Astrocyte (in vitro differentiated cells and primary cell): ENCODE measurements at regions not wholly inside any gene's neighbourhood (a gene's known extent, or its start where the extent isn't known, plus 50 kb on each side); places are given as distances from the start of the nearest gene placed in this dataset.

Source experiments
- DNase-seq: peaks from one replicate; pipeline ENCODE4 v3.0.0-alpha.2; 2010; ENCODE audit warnings: low read depth
- FAIRE-seq: peaks from 2 replicates; lab custom pipeline; 2011; peaks lifted over from hg19 to GRCh38; lab: Jason Lieb, UNC
- H2AFZ ChIP-seq: 2 replicates; pipeline ENCODE4 v1.6.0; 2012; ENCODE audit warnings: low read depth, low read length, inconsistent platforms
- H3K27ac ChIP-seq: 2 replicates; pipeline ENCODE4 v1.5.1; 2011; ENCODE audit warnings: low read depth, low read length, inconsistent platforms
- H3K27me3 ChIP-seq: 2 replicates; pipeline ENCODE4 v1.6.0; 2011; ENCODE audit warnings: low read length, inconsistent platforms; ENCODE audit not compliant: insufficient read depth
- H3K36me3 ChIP-seq: 2 replicates; pipeline ENCODE4 v1.5.1; 2011; ENCODE audit warnings: low read length, inconsistent platforms; ENCODE audit not compliant: insufficient read depth
- H3K4me1 ChIP-seq: 2 replicates; pipeline ENCODE4 v1.5.1; 2011; ENCODE audit warnings: low read length, inconsistent platforms; ENCODE audit not compliant: insufficient read depth
- H3K4me2 ChIP-seq: 2 replicates; pipeline ENCODE4 v1.6.0; 2012; ENCODE audit warnings: low read length, inconsistent platforms
- H3K4me3 ChIP-seq: 2 replicates; pipeline ENCODE4 v1.5.1; 2011; ENCODE audit warnings: low read depth, mild to moderate bottlenecking, low read length, inconsistent platforms; ENCODE audit not compliant: insufficient read depth
- H3K79me2 ChIP-seq: 2 replicates; pipeline ENCODE4 v1.6.0; 2012; ENCODE audit warnings: mild to moderate bottlenecking, low read length, inconsistent platforms; ENCODE audit not compliant: insufficient read depth
- H3K9ac ChIP-seq: 2 replicates; pipeline ENCODE4 v1.6.0; 2012; ENCODE audit warnings: mild to moderate bottlenecking, low read length, inconsistent platforms
- H3K9me3 ChIP-seq: 2 replicates; pipeline ENCODE4 v1.5.1; 2012; ENCODE audit warnings: low read depth, mild to moderate bottlenecking, low read length, inconsistent platforms; ENCODE audit not compliant: insufficient read depth
- H4K20me1 ChIP-seq: 2 replicates; pipeline ENCODE4 v1.6.0; 2012; ENCODE audit warnings: low read length, inconsistent platforms; ENCODE audit not compliant: insufficient read depth
- H3K27ac Mint-ChIP-seq: one replicate; pipeline ENCODE4 v1.8.0; 2021; ENCODE audit warnings: mild to moderate bottlenecking, mixed read lengths; ENCODE audit not compliant: unreplicated experiment
- H3K27me3 Mint-ChIP-seq: one replicate; pipeline ENCODE4 v1.8.0; 2021; ENCODE audit warnings: low read depth, mixed read lengths; ENCODE audit not compliant: unreplicated experiment
- H3K36me3 Mint-ChIP-seq: one replicate; pipeline ENCODE4 v1.8.0; 2021; ENCODE audit warnings: low read depth, mixed read lengths; ENCODE audit not compliant: unreplicated experiment
- H3K4me1 Mint-ChIP-seq: one replicate; pipeline ENCODE4 v1.8.0; 2021; ENCODE audit warnings: low read depth, mixed read lengths; ENCODE audit not compliant: unreplicated experiment
- H3K4me3 Mint-ChIP-seq: one replicate; pipeline ENCODE4 v1.8.0; 2021; ENCODE audit warnings: mild to moderate bottlenecking, moderate library complexity, mixed read lengths; ENCODE audit not compliant: unreplicated experiment
- H3K9me3 Mint-ChIP-seq: one replicate; pipeline ENCODE4 v1.8.0; 2021; ENCODE audit warnings: mild to moderate bottlenecking, mixed read lengths; ENCODE audit not compliant: unreplicated experiment
- CTCF ChIP-seq: IDR thresholded peaks from 2 replicates; pipeline ENCODE4 v1.5.1; 2011; ENCODE audit warnings: low read depth, mild to moderate bottlenecking, inconsistent platforms, low read length, moderate library complexity; ENCODE audit not compliant: insufficient read depth
- EZH2 ChIP-seq: IDR thresholded peaks from 2 replicates; pipeline ENCODE4 v1.6.1; 2012; ENCODE audit warnings: mild to moderate bottlenecking, low read length, inconsistent platforms; ENCODE audit not compliant: insufficient read depth

GRCh38 chr22:34198976-34199375 lies 278.7 kb upstream of the LARGE1 start:
- H3K27me3 Mint-ChIP-seq = no peaks in the 10 kb centered on the region
- Histone ChIP-seq H3K79me2 (no peaks in the 10 kb centered on the region), H3K36me3 (no peaks in the 10 kb centered on the region), H3K4me1 (no peaks in the 10 kb centered on the region), H3K27ac (no peak overlapping the region), H3K4me3 (no peak overlapping the region), H3K9me3 (no peaks in the 10 kb centered on the region), H4K20me1 (no peaks in the 10 kb centered on the region), H3K4me2 (no peak overlapping the region), H3K9ac (no peak overlapping the region), H2AFZ (no peak overlapping the region), H3K27me3 (no peaks in the 10 kb centered on the region)
- H3K9me3 Mint-ChIP-seq = peaks cover 2% of the 10 kb centered on the region
- TF ChIP-seq CTCF (no peak), EZH2 (no peak)
- no peaks in the 10 kb centered on the region for H3K36me3 Mint-ChIP-seq
- no peak overlapping the region for H3K27ac Mint-ChIP-seq
- H3K4me1 Mint-ChIP-seq = peaks cover 1% of the 10 kb centered on the region
- no peak for DNase-seq
- no peak for FAIRE-seq
- no peak overlapping the region for H3K4me3 Mint-ChIP-seq

- TF ChIP-seq CTCF (no peak), EZH2 (no peak)
- Histone ChIP-seq H3K27me3 (no peaks in the 10 kb centered on the region), H3K4me3 (no peak overlapping the region), H3K9me3 (peaks cover 3% of the 10 kb centered on the region), H2AFZ (no peak overlapping the region), H3K4me2 (no peak overlapping the region), H3K4me1 (no peaks in the 10 kb centered on the region), H3K79me2 (no peaks in the 10 kb centered on the region), H4K20me1 (no peaks in the 10 kb centered on the region), H3K27ac (no peak overlapping the region), H3K36me3 (no peaks in the 10 kb centered on the region), H3K9ac (no peak overlapping the region)
- FAIRE-seq = no peak
- H3K4me3 Mint-ChIP-seq = no peak overlapping the region
- H3K27me3 Mint-ChIP-seq = no peaks in the 10 kb centered on the region
- no peak overlapping the region for H3K27ac Mint-ChIP-seq
- peaks cover 5% of the 10 kb centered on the region for H3K9me3 Mint-ChIP-seq
- H3K36me3 Mint-ChIP-seq = no peaks in the 10 kb centered on the region
- H3K4me1 Mint-ChIP-seq = peaks cover 2% of the 10 kb centered on the region
- no peak for DNase-seq
These were observed 290.0 kb upstream of the LARGE1 start for GRCh38 chr22:34210301-34210700.

GRCh38 chr22:34214372-34214771 lies 294.1 kb upstream of the LARGE1 start:
- no peaks in the 10 kb centered on the region for H3K79me2 ChIP-seq
- H3K9me3 ChIP-seq = peaks cover 10% of the 10 kb centered on the region
- no peak overlapping the region for H3K27ac ChIP-seq
- H3K4me3 ChIP-seq = no peak overlapping the region
- H3K4me1 ChIP-seq = no peaks in the 10 kb centered on the region
- no peak overlapping the region for H3K9ac ChIP-seq
- FAIRE-seq (no peak), DNase-seq (no peak)
- no peaks in the 10 kb centered on the region for H4K20me1 ChIP-seq
- Mint-ChIP-seq H3K27ac (no peak overlapping the region), H3K36me3 (no peaks in the 10 kb centered on the region), H3K9me3 (peaks cover 10% of the 10 kb centered on the region), H3K27me3 (no peaks in the 10 kb centered on the region), H3K4me1 (peaks cover 2% of the 10 kb centered on the region), H3K4me3 (no peak overlapping the region)
- H3K36me3 ChIP-seq = no peaks in the 10 kb centered on the region
- H3K4me2 ChIP-seq = no peak overlapping the region
- no peak for TF ChIP-seq CTCF
- TF ChIP-seq EZH2 = no peak
- no peak overlapping the region for H2AFZ ChIP-seq
- no peaks in the 10 kb centered on the region for H3K27me3 ChIP-seq
